PC-9 (cell line): ENCODE measurements at regions not wholly inside any gene's neighbourhood (a gene's known extent, or its start where the extent isn't known, plus 50 kb on each side); places are given as distances from the start of the nearest gene placed in this dataset.

Experiments used
- EZH2 ChIP-seq: fragments of 200-600 bp; sonication (generic); IDR thresholded peaks from 2 replicates; pipeline ENCODE4 v1.8.0; 2017; ENCODE audit warnings: antibody characterized with exemption, low read depth
- TF ChIP-seq, protein P1 (sequence below): fragments of 200-600 bp; sonication (generic); conservative IDR thresholded peaks from 2 replicates; pipeline ENCODE4 v1.6.1; 2017; ENCODE audit warnings: mixed run types, antibody characterized with exemption, mild to moderate bottlenecking, moderate library complexity

DNA sequence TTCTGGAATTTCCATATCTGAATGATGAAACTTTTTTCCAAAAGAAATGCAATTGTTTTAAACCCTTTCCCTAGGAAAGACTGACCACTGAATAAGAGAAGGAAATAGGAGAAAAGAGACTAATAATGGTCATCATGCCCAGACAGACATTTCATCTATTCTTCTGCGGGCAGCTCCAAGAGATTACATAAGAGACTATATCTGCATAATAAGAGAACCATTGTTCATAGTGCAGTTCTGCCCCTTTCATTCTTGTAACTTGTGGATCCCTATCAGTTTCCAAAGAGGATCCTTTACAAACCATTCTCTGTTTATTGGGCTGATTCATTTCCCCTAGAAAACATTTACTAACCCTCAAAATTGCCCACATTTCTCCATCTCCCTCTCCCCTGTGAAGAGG is 197.8 kb downstream of the FSCB start:
- TF ChIP-seq, protein P1, sequence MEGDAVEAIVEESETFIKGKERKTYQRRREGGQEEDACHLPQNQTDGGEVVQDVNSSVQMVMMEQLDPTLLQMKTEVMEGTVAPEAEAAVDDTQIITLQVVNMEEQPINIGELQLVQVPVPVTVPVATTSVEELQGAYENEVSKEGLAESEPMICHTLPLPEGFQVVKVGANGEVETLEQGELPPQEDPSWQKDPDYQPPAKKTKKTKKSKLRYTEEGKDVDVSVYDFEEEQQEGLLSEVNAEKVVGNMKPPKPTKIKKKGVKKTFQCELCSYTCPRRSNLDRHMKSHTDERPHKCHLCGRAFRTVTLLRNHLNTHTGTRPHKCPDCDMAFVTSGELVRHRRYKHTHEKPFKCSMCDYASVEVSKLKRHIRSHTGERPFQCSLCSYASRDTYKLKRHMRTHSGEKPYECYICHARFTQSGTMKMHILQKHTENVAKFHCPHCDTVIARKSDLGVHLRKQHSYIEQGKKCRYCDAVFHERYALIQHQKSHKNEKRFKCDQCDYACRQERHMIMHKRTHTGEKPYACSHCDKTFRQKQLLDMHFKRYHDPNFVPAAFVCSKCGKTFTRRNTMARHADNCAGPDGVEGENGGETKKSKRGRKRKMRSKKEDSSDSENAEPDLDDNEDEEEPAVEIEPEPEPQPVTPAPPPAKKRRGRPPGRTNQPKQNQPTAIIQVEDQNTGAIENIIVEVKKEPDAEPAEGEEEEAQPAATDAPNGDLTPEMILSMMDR: no peak
- TF ChIP-seq EZH2: no peak
